K562 (cell line): ENCODE measurements at regions not wholly inside any gene's neighbourhood (a gene's known extent, or its start where the extent isn't known, plus 50 kb on each side); places are given as distances from the start of the nearest gene placed in this dataset.
A peak's percentile ranks its signal among the peaks of the same experiment; 100 is the strongest.
"Not testable (repeated sequence)": the region's sequence is repeated elsewhere in the genome, so short reads cannot be mapped to it uniquely, and the experiment has no call there.

Source experiments
- ATAC-seq: fragments of 200-7000 bp; cut with Tn5 transposase; 3 replicates; pipeline ENCODE4 v1.9.1; 2020; ENCODE audit warnings: moderate library complexity
- BruUV-seq: library from RNA; stranded (reverse); fragments of 400-500 nt; replicated peaks from 2 replicates; lab custom pipeline; 2021; lab: Mats Ljungman, UMichigan
- CTCF ChIA-PET: fragments of 300-600 bp; formaldehyde crosslinking; extraction: SDS; loops from one replicate; lab custom pipeline; 2021; ENCODE audit warnings: low intra/inter-chr PET ratio; lab: Yijun Ruan, JAX
- POLR2A ChIA-PET: fragments of 300-600, 350-650 bp; sonication (Branson Sonifier 250); formaldehyde crosslinking; extraction: SDS; loops from one replicate; lab custom pipeline; 2021; ENCODE audit warnings: antibody characterized with exemption, inconsistent platforms; lab: Yijun Ruan, JAX
- DNase-seq, 4 experiments: peaks; one replicate each; pipeline versions ENCODE4 v3.0.0 to v3.0.0-alpha.2; 2011 to 2018; ENCODE audit warnings: low spot score in 3 of 4, mixed read lengths in 3 of 4; ENCODE audit errors: extremely low read depth in 1 of 4
- FAIRE-seq: peaks from 2 replicates; lab custom pipeline; 2011; peaks lifted over from hg19 to GRCh38; lab: Jason Lieb, UNC
- H2AFZ ChIP-seq: 2 replicates; pipeline ENCODE4 v1.6.0; 2011; ENCODE audit warnings: low read depth, low read length, control low read depth, inconsistent platforms
- H3K27ac ChIP-seq: fragments of 200-600 bp; 3 replicates; pipeline ENCODE4 v1.8.0; 2011; ENCODE audit warnings: low read depth, mild to moderate bottlenecking, control low read depth, inconsistent platforms, low read length, moderate library complexity, mixed read lengths; ENCODE audit errors: extremely low read depth
- H3K27me3 ChIP-seq, 2 experiments: fragments of 300-600 bp in 1 of 2; 2 replicates in 1 of 2; 3 replicates in 1 of 2; pipeline versions ENCODE4 v1.6.0 to v1.8.0; 2011; ENCODE audit warnings: inconsistent platforms in 2 of 2, low read length in 2 of 2, mild to moderate bottlenecking in 1 of 2, mixed read lengths in 1 of 2, moderate library complexity in 1 of 2; ENCODE audit not compliant: control insufficient read depth in 2 of 2, insufficient read depth in 2 of 2
- H3K36me3 ChIP-seq: fragments of 300-600 bp; 3 replicates; pipeline ENCODE4 v1.8.0; 2011; ENCODE audit warnings: mild to moderate bottlenecking, low read length, inconsistent platforms; ENCODE audit not compliant: control insufficient read depth, insufficient read depth
- H3K4me1 ChIP-seq, 2 experiments: fragments of 200-600 bp in 1 of 2; replicated peaks in 1 of 2; 2 replicates in 1 of 2; 3 replicates in 1 of 2; pipeline versions ENCODE4 v1.5.1 to v1.8.0; 2011; ENCODE audit warnings: inconsistent platforms in 2 of 2, low read length in 2 of 2, mild to moderate bottlenecking in 1 of 2, mixed read lengths in 1 of 2, moderate library complexity in 1 of 2; ENCODE audit not compliant: control insufficient read depth in 2 of 2, insufficient read depth in 2 of 2
- H3K4me2 ChIP-seq: 2 replicates; pipeline ENCODE4 v1.6.1; 2011; ENCODE audit warnings: low read length, control low read depth, inconsistent platforms, mixed read lengths; ENCODE audit not compliant: insufficient read depth
- H3K4me3 ChIP-seq: fragments of 200-600 bp; sonication (generic), shearing (Covaris generic); 2 replicates; pipeline ENCODE4 v1.5.1; 2016; ENCODE audit warnings: control low read depth, inconsistent platforms
- H3K79me2 ChIP-seq: fragments of 200-600 bp; 3 replicates; pipeline ENCODE4 v1.8.0; 2011; ENCODE audit warnings: low read length, inconsistent platforms; ENCODE audit not compliant: control insufficient read depth, insufficient read depth
- H3K9ac ChIP-seq, 2 experiments: 2 replicates each; pipeline versions ENCODE4 v1.6.0 to v1.6.1; 2011; ENCODE audit warnings: low read depth in 2 of 2, low read length in 2 of 2, control low read depth in 1 of 2, inconsistent platforms in 1 of 2, mild to moderate bottlenecking in 1 of 2, mixed read lengths in 1 of 2; ENCODE audit not compliant: insufficient read depth in 1 of 2
- H3K9me1 ChIP-seq: one replicate; pipeline ENCODE4 v1.6.0; 2011; ENCODE audit warnings: inconsistent platforms, mild to moderate bottlenecking, low read length, moderate library complexity; ENCODE audit not compliant: control insufficient read depth, insufficient read depth
- H3K9me3 ChIP-seq: replicated peaks from 2 replicates; pipeline ENCODE4 v1.5.1; 2011; ENCODE audit warnings: low read depth, low read length, inconsistent platforms; ENCODE audit not compliant: control insufficient read depth, insufficient read depth
- H4K20me1 ChIP-seq: replicated peaks from 2 replicates; pipeline ENCODE4 v1.6.1; 2011; ENCODE audit warnings: low read length, inconsistent platforms, mixed read lengths; ENCODE audit not compliant: control insufficient read depth, insufficient read depth
- CREB1 ChIP-seq, 2 experiments: sonication (generic) in 1 of 2; formaldehyde crosslinking in 1 of 2; IDR thresholded peaks; 2 replicates each; pipeline versions ENCODE4 v1.6.1 to v1.8.0; 2012 to 2022; ENCODE audit warnings: inconsistent platforms in 1 of 2, mild to moderate bottlenecking in 1 of 2, missing genetic modification reagents in 1 of 2, moderate library complexity in 1 of 2
- HDAC3 ChIP-seq: fragments of 450-650 bp; IDR thresholded peaks from 2 replicates; pipeline ENCODE4 v1.6.1; 2018; ENCODE audit warnings: borderline replicate concordance, mild to moderate bottlenecking, moderate library complexity; ENCODE audit not compliant: partially characterized antibody
- WGBS: fragments of 100-300 bp; shearing (Covaris generic); methylation state at CpG from one replicate; pipeline ENCODE4 v1.1.6; 2016; ENCODE audit warnings: low coverage, mixed read lengths; ENCODE audit not compliant: insufficient coverage; ENCODE audit errors: missing lambda C conversion rate; 5-methylcytosine and 5-hydroxymethylcytosine counted together
- in situ Hi-C: fragments of 300-500 bp; cut with MboI; formaldehyde crosslinking; loops from 4 replicates; pipeline ENCODE4 v1.15.0; 2018; ENCODE audit warnings: inconsistent platforms, mixed read lengths
- intact Hi-C: fragments of 100-400 bp; cut with micrococcal nuclease; formaldehyde crosslinking; loops from 2 replicates; pipeline ENCODE4 v1.14.2; 2022

- TF ChIP-seq HDAC3 = no peak
- no peak for TF ChIP-seq CREB1 (IDR thresholded peaks at IDR 0.05)
- no peak for TF ChIP-seq CREB1 (CRISPR knock-in tag; IDR thresholded peaks at IDR 0.05)
Measured at GRCh38 chr10:27355918-27356573, 115.4 kb upstream of the ACBD5 start (continued).

- in situ Hi-C loops = loop anchor here (5.0 kb wide), 1 partner anchor 462 kb away; no protein-coding TSS in a partner anchor
- BruUV-seq, H3K9me3 ChIP-seq, H4K20me1 ChIP-seq, ATAC-seq, DNase-seq, POLR2A ChIA-PET, H3K9ac ChIP-seq, H3K4me2 ChIP-seq, CTCF ChIA-PET, H2AFZ ChIP-seq, H3K27ac ChIP-seq, H3K4me1 ChIP-seq, H3K4me3 ChIP-seq, H3K9me1 ChIP-seq, H3K36me3 ChIP-seq, H3K27me3 ChIP-seq, H3K79me2 ChIP-seq: not testable (repeated sequence)
- intact Hi-C loops = loop anchor here (10.0 kb wide), 1 partner anchor 630 kb away; no protein-coding TSS in a partner anchor
- peak; percentile 65 for FAIRE-seq
- 6% methylated on average over 7 of the region's 11 CpGs for WGBS
Measured at GRCh38 chr10:27354643-27355270, 114.2 kb upstream of the ACBD5 start.

DNA sequence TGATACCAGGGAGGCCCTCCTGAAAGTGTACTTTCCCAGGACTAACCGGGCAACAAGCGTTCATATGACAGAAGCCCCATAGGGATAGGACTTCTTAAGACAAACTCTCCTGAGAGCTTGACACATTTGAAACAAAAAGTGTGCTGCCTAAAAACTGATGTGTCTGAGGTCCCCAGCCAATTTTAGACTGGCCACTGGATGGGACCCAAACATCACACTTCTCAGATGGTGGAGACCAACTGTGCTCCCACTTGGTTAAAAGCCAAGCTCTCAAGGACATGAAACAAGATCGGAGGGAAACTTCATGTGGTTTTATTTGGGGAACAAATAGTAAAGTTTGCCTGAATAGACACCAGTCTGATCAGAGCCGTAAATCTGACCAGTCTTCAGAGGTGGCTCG, 113.5 kb upstream of the ACBD5 start:
- ATAC-seq, BruUV-seq, CTCF ChIA-PET, H3K9ac ChIP-seq, in situ Hi-C loops, H3K79me2 ChIP-seq, H3K4me2 ChIP-seq, H3K27ac ChIP-seq, H3K27me3 ChIP-seq, H3K36me3 ChIP-seq, DNase-seq, H3K9me1 ChIP-seq, H3K9me3 ChIP-seq, H3K4me1 ChIP-seq, H2AFZ ChIP-seq, POLR2A ChIA-PET, H4K20me1 ChIP-seq, H3K4me3 ChIP-seq: not testable (repeated sequence)
- intact Hi-C loops = loop anchor here (10.0 kb wide), 1 partner anchor 629 kb away; no protein-coding TSS in a partner anchor
- 0% methylated on average over 5 of the region's 5 CpGs for WGBS
- peak; percentile 56 for FAIRE-seq
